NT2/D1 (cell line): ENCODE measurements at regions not wholly inside any gene's neighbourhood (a gene's known extent, or its start where the extent isn't known, plus 50 kb on each side); places are given as distances from the start of the nearest gene placed in this dataset.

Experiments used
- SUZ12 ChIP-seq: IDR thresholded peaks from 2 replicates; pipeline ENCODE4 v1.6.1; 2011; ENCODE audit not compliant: insufficient read length, insufficient read depth; ENCODE audit errors: extremely low read depth
- YY1 ChIP-seq: IDR thresholded peaks from 2 replicates; pipeline ENCODE4 v1.6.1; 2011; ENCODE audit not compliant: insufficient read length, insufficient read depth
- ZNF274 ChIP-seq: IDR thresholded peaks from 2 replicates; pipeline ENCODE4 v1.6.1; 2011; ENCODE audit warnings: mild to moderate bottlenecking, low read depth, low read length

GRCh38 chr14:46259536-46259935 lies 392.0 kb downstream of the RPL10L start:
- TF ChIP-seq ZNF274 (no peak), SUZ12 (no peak), YY1 (no peak)
